HepG2 (cell line): ENCODE measurements at regions not wholly inside any gene's neighbourhood (a gene's known extent, or its start where the extent isn't known, plus 50 kb on each side); places are given as distances from the start of the nearest gene placed in this dataset.
A peak's percentile ranks its signal among the peaks of the same experiment; 100 is the strongest.

Source experiments
- CREB1 ChIP-seq, 2 experiments: fragments of 450-650 bp in 1 of 2; IDR thresholded peaks; 2 replicates each; pipeline ENCODE4 v1.6.1; 2016 to 2017; ENCODE audit warnings: control low read depth in 1 of 2, mild to moderate bottlenecking in 1 of 2, missing compliant biosample characterization in 1 of 2, missing genetic modification characterization in 1 of 2
- EP300 ChIP-seq, 3 experiments: sonication (generic) in 1 of 3; formaldehyde crosslinking in 1 of 3; IDR thresholded peaks; 2 replicates each; pipeline versions ENCODE4 v1.5.1 to v1.6.1; 2011 to 2020; ENCODE audit warnings: low read depth in 2 of 3, low read length in 2 of 3, borderline replicate concordance in 1 of 3, improper control_type of control experiment in 1 of 3, mild to moderate bottlenecking in 1 of 3, missing genetic modification reagents in 1 of 3, moderate library complexity in 1 of 3
- EZH2 ChIP-seq: conservative IDR thresholded peaks from 2 replicates; pipeline ENCODE4 v1.6.1; 2012; ENCODE audit warnings: mild to moderate bottlenecking, low read depth, low read length, moderate library complexity
- IKZF1 ChIP-seq: fragments of 450-650 bp; IDR thresholded peaks from 2 replicates; pipeline ENCODE4 v1.7.1; 2016
- JDP2 ChIP-seq: sonication (generic); formaldehyde crosslinking; IDR thresholded peaks from 2 replicates; pipeline ENCODE4 v1.8.1; 2022; ENCODE audit warnings: missing genetic modification reagents, borderline replicate concordance
- RXRB ChIP-seq: IDR thresholded peaks from 2 replicates; pipeline ENCODE4 v1.6.1; 2016; ENCODE audit warnings: borderline replicate concordance, missing genetic modification reagents, missing compliant biosample characterization
- SMARCE1 ChIP-seq: fragments of 450-650 bp; IDR thresholded peaks from 2 replicates; pipeline ENCODE4 v1.6.1; 2017; ENCODE audit warnings: borderline replicate concordance
- SOX5 ChIP-seq: IDR thresholded peaks from 2 replicates; pipeline ENCODE4 v1.6.1; 2016; ENCODE audit warnings: borderline replicate concordance
- SOX6 ChIP-seq, 2 experiments: fragments of 450-650 bp in 1 of 2; sonication (generic) in 1 of 2; formaldehyde crosslinking in 1 of 2; IDR thresholded peaks; 2 replicates each; pipeline versions ENCODE4 v1.4.0 to v1.6.1; 2017 to 2020; ENCODE audit warnings: antibody characterized with exemption in 1 of 2, mild to moderate bottlenecking in 1 of 2, missing genetic modification reagents in 1 of 2
- SSRP1 ChIP-seq: IDR thresholded peaks from 2 replicates; pipeline ENCODE4 v1.6.1; 2016; ENCODE audit warnings: control low read depth
- TEAD3 ChIP-seq: optimal IDR thresholded peaks from 2 replicates; pipeline ENCODE3; 2016; ENCODE audit warnings: borderline replicate concordance
- ZBTB3 ChIP-seq: sonication (generic); formaldehyde crosslinking; IDR thresholded peaks from 2 replicates; pipeline ENCODE4 v1.4.0; 2020; ENCODE audit warnings: low read depth, mild to moderate bottlenecking, moderate library complexity, missing genetic modification reagents, borderline replicate concordance
- ZNF205 ChIP-seq: IDR thresholded peaks from 2 replicates; pipeline ENCODE4 v1.6.1; 2018; ENCODE audit warnings: missing biosample characterization, missing genetic modification reagents
- ZNF350 ChIP-seq: sonication (generic); formaldehyde crosslinking; IDR thresholded peaks from 2 replicates; pipeline ENCODE4 v1.4.0; 2020; ENCODE audit warnings: mild to moderate bottlenecking, low read depth, missing genetic modification reagents, borderline replicate concordance
- TF ChIP-seq, protein P1 (sequence below): sonication (generic); formaldehyde crosslinking; IDR thresholded peaks from 2 replicates; pipeline ENCODE4 v1.4.0; 2020; ENCODE audit warnings: missing genetic modification reagents
- TF ChIP-seq, protein P2 (sequence below): sonication (generic); formaldehyde crosslinking; IDR thresholded peaks from 2 replicates; pipeline ENCODE4 v1.4.0; 2020; ENCODE audit warnings: missing genetic modification reagents
- TF ChIP-seq, protein P3 (sequence below): IDR thresholded peaks from 2 replicates; pipeline ENCODE4 v1.4.0; 2020; ENCODE audit warnings: mild to moderate bottlenecking, missing genetic modification reagents
- TF ChIP-seq, protein P4 (sequence below): IDR thresholded peaks from 2 replicates; pipeline ENCODE4 v1.6.1; 2012; ENCODE audit warnings: inconsistent platforms

DNA sequence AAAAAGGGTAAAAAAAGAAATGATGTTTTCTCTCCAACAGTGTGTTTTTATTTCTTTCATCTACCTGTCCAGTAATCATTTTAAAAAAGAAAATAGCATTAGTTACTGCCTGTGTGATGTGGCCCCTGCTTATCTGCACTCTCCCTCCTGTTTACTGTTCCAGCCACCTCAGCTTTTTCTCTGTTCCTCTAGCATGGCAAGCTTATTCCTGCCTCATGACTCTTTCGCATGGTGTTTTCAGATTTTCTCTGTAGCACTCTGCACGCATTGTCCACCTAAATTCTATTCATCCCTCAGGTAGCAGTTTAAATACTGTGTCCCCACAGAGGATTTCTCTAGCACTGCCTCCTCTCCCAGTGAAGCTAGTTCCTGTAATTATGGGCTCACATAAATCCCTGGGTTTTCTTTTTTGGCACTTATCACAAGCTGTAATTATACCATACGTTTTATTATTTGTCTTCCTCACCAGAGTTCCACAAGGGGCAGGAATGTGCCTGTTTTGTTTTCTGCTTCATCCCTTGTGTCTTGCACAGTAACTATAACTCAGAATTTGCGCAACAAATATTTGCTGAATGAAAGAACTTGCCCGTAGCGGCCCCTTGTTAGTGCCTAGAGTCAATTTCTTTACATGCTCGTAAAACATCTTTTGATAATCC is 51.4 kb upstream of the LRIG2 start (continued):
- TF ChIP-seq, protein P1, sequence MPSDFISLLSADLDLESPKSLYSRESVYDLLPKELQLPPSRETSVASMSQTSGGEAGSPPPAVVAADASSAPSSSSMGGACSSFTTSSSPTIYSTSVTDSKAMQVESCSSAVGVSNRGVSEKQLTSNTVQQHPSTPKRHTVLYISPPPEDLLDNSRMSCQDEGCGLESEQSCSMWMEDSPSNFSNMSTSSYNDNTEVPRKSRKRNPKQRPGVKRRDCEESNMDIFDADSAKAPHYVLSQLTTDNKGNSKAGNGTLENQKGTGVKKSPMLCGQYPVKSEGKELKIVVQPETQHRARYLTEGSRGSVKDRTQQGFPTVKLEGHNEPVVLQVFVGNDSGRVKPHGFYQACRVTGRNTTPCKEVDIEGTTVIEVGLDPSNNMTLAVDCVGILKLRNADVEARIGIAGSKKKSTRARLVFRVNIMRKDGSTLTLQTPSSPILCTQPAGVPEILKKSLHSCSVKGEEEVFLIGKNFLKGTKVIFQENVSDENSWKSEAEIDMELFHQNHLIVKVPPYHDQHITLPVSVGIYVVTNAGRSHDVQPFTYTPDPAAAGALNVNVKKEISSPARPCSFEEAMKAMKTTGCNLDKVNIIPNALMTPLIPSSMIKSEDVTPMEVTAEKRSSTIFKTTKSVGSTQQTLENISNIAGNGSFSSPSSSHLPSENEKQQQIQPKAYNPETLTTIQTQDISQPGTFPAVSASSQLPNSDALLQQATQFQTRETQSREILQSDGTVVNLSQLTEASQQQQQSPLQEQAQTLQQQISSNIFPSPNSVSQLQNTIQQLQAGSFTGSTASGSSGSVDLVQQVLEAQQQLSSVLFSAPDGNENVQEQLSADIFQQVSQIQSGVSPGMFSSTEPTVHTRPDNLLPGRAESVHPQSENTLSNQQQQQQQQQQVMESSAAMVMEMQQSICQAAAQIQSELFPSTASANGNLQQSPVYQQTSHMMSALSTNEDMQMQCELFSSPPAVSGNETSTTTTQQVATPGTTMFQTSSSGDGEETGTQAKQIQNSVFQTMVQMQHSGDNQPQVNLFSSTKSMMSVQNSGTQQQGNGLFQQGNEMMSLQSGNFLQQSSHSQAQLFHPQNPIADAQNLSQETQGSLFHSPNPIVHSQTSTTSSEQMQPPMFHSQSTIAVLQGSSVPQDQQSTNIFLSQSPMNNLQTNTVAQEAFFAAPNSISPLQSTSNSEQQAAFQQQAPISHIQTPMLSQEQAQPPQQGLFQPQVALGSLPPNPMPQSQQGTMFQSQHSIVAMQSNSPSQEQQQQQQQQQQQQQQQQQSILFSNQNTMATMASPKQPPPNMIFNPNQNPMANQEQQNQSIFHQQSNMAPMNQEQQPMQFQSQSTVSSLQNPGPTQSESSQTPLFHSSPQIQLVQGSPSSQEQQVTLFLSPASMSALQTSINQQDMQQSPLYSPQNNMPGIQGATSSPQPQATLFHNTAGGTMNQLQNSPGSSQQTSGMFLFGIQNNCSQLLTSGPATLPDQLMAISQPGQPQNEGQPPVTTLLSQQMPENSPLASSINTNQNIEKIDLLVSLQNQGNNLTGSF (CRISPR knock-in tag), result no peak
- TF ChIP-seq SSRP1 (CRISPR knock-in tag) (no peak), SMARCE1 (no peak), JDP2 (no peak), IKZF1 (no peak), ZBTB3 (CRISPR knock-in tag) (no peak), ZNF205 (CRISPR knock-in tag) (no peak), SOX6 (IDR thresholded peaks at IDR 0.05) (no peak), SOX6 (CRISPR knock-in tag; IDR thresholded peaks at IDR 0.05) (peak; percentile 69), CREB1 (IDR thresholded peaks at IDR 0.05) (no peak), CREB1 (CRISPR knock-in tag; IDR thresholded peaks at IDR 0.05) (0 out of 2 replicates have a peak, but pooled peaks have one; percentile 5), SOX5 (peak; percentile 49; the same call in 1 of the 2 replicates), EP300 (IDR thresholded peaks at IDR 0.05; ENCODE audit: low read depth in 2 of 2, low read length in 2 of 2) (peak in 1 of 2 experiments; percentile 42; a peak in 2 of 4 replicates), EP300 (CRISPR knock-in tag; IDR thresholded peaks at IDR 0.05; ENCODE audit: borderline replicate concordance) (no peak), EZH2 (no peak), RXRB (CRISPR knock-in tag) (0 out of 2 replicates have a peak, but pooled peaks have one; percentile 16), ZNF350 (CRISPR knock-in tag) (no peak), TEAD3 (CRISPR knock-in tag) (peak; percentile 77)
- TF ChIP-seq, protein P2, sequence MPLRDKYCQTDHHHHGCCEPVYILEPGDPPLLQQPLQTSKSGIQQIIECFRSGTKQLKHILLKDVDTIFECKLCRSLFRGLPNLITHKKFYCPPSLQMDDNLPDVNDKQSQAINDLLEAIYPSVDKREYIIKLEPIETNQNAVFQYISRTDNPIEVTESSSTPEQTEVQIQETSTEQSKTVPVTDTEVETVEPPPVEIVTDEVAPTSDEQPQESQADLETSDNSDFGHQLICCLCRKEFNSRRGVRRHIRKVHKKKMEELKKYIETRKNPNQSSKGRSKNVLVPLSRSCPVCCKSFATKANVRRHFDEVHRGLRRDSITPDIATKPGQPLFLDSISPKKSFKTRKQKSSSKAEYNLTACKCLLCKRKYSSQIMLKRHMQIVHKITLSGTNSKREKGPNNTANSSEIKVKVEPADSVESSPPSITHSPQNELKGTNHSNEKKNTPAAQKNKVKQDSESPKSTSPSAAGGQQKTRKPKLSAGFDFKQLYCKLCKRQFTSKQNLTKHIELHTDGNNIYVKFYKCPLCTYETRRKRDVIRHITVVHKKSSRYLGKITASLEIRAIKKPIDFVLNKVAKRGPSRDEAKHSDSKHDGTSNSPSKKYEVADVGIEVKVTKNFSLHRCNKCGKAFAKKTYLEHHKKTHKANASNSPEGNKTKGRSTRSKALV (CRISPR knock-in tag), result no peak
- TF ChIP-seq, protein P3, sequence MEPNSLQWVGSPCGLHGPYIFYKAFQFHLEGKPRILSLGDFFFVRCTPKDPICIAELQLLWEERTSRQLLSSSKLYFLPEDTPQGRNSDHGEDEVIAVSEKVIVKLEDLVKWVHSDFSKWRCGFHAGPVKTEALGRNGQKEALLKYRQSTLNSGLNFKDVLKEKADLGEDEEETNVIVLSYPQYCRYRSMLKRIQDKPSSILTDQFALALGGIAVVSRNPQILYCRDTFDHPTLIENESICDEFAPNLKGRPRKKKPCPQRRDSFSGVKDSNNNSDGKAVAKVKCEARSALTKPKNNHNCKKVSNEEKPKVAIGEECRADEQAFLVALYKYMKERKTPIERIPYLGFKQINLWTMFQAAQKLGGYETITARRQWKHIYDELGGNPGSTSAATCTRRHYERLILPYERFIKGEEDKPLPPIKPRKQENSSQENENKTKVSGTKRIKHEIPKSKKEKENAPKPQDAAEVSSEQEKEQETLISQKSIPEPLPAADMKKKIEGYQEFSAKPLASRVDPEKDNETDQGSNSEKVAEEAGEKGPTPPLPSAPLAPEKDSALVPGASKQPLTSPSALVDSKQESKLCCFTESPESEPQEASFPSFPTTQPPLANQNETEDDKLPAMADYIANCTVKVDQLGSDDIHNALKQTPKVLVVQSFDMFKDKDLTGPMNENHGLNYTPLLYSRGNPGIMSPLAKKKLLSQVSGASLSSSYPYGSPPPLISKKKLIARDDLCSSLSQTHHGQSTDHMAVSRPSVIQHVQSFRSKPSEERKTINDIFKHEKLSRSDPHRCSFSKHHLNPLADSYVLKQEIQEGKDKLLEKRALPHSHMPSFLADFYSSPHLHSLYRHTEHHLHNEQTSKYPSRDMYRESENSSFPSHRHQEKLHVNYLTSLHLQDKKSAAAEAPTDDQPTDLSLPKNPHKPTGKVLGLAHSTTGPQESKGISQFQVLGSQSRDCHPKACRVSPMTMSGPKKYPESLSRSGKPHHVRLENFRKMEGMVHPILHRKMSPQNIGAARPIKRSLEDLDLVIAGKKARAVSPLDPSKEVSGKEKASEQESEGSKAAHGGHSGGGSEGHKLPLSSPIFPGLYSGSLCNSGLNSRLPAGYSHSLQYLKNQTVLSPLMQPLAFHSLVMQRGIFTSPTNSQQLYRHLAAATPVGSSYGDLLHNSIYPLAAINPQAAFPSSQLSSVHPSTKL, result peak; percentile 62; the same call in 1 of the 2 replicates
- TF ChIP-seq, protein P4, sequence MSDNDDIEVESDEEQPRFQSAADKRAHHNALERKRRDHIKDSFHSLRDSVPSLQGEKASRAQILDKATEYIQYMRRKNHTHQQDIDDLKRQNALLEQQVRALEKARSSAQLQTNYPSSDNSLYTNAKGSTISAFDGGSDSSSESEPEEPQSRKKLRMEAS, result 0 out of 2 replicates have a peak, but pooled peaks have one; percentile 34
